Thyroid gland (tissue), 4 donors: ENCODE measurements at regions not wholly inside any gene's neighbourhood (a gene's known extent, or its start where the extent isn't known, plus 50 kb on each side); places are given as distances from the start of the nearest gene placed in this dataset.

Experiments used
- DNase-seq, 2 donors: peaks; one replicate each; pipeline ENCODE4 v3.0.0-alpha.2; 2019
- H3K27ac ChIP-seq, 3 donors: fragments of 200-600 bp; sonication (generic); 1 replicate in 2 of 3; 2 replicates in 1 of 3; pipeline ENCODE4 v1.5.1; 2016 to 2019; ENCODE audit warnings: mild to moderate bottlenecking in 1 of 3, moderate library complexity in 1 of 3
- H3K27me3 ChIP-seq: fragments of 200-600 bp; sonication (generic); one replicate; pipeline ENCODE4 v1.5.1; 2019
- H3K36me3 ChIP-seq, 2 donors: fragments of 200-600 bp; sonication (generic); one replicate each; pipeline ENCODE4 v1.5.1; 2016 to 2019
- H3K4me1 ChIP-seq, 2 donors: fragments of 200-600 bp; sonication (generic); one replicate each; pipeline ENCODE4 v1.5.1; 2017 to 2019
- H3K4me3 ChIP-seq, 3 donors: fragments of 200-600 bp; sonication (generic); replicated peaks in 1 of 3; 1 replicate in 2 of 3; 2 replicates in 1 of 3; pipeline ENCODE4 v1.5.1; 2016; ENCODE audit warnings: mild to moderate bottlenecking in 1 of 3
- H3K9me3 ChIP-seq: fragments of 200-600 bp; sonication (generic); one replicate; pipeline ENCODE4 v1.5.1; 2017
- CTCF ChIP-seq, 6 experiments: fragments of 200-600 bp in 3 of 6; fragments of 450-650 bp in 3 of 6; sonication (generic) in 3 of 6; IDR thresholded peaks; one replicate each; pipeline ENCODE4 v1.5.1; 2016 to 2019; ENCODE audit warnings: antibody characterized with exemption in 6 of 6, mild to moderate bottlenecking in 2 of 6, inconsistent platforms in 1 of 6, moderate library complexity in 1 of 6
- POLR2A ChIP-seq, 2 donors: fragments of 450-650 bp; IDR thresholded peaks; one replicate each; pipeline ENCODE4 v1.6.1; 2017; ENCODE audit warnings: antibody characterized with exemption in 2 of 2, mild to moderate bottlenecking in 2 of 2, moderate library complexity in 1 of 2
- WGBS, 2 donors: methylation state at CpG; one replicate each; pipeline ENCODE4 v1.1.5; 2017; 5-methylcytosine and 5-hydroxymethylcytosine counted together
- intact Hi-C: fragments of 100-400 bp; cut with DNase I; formaldehyde crosslinking; loops from one replicate; pipeline ENCODE4 v1.15.1; 2023

- Histone ChIP-seq H3K4me1 (no peaks in the 10 kb centered on the region), H3K36me3 (no peaks in the 10 kb centered on the region), H3K27ac (no peak overlapping the region), H3K27me3 (no peaks in the 10 kb centered on the region), H3K9me3 (no peaks in the 10 kb centered on the region), H3K4me3 (no peak overlapping the region)
- 88 to 96% methylated on average over 1 of the region's 1 CpG for WGBS, 2 donors
- TF ChIP-seq CTCF (IDR thresholded peaks at IDR 0.05) = no peak
- intact Hi-C loops = no loop called here
- DNase-seq = no peak
Observed at GRCh38 chr5:116347657-116348056, 227.0 kb downstream of the SEMA6A start.

GRCh38 chr5:116343961-116344360 lies 230.7 kb downstream of the SEMA6A start:
- intact Hi-C loops = no loop called here
- no peaks in the 10 kb centered on the region for H3K9me3 ChIP-seq
- TF ChIP-seq CTCF (IDR thresholded peaks at IDR 0.05) (no peak), POLR2A (IDR thresholded peaks at IDR 0.05) (no peak)
- H3K27me3 ChIP-seq = no peaks in the 10 kb centered on the region
- H3K36me3 ChIP-seq = no peaks in the 10 kb centered on the region
- H3K4me1 ChIP-seq = no peaks in the 10 kb centered on the region
- WGBS, 2 donors = 65% methylated on average over 4 of the region's 4 CpGs
- no peak for DNase-seq
- no peak overlapping the region for H3K27ac ChIP-seq
- H3K4me3 ChIP-seq = no peak overlapping the region
